LNCaP clone FGC (cell line): ENCODE measurements at regions not wholly inside any gene's neighbourhood (a gene's known extent, or its start where the extent isn't known, plus 50 kb on each side); places are given as distances from the start of the nearest gene placed in this dataset.
A peak's percentile ranks its signal among the peaks of the same experiment; 100 is the strongest.
"Not testable (repeated sequence)": the region's sequence is repeated elsewhere in the genome, so short reads cannot be mapped to it uniquely, and the experiment has no call there.

Experiments
- DNase-seq: peaks from one replicate; pipeline ENCODE4 v3.0.0-alpha.2; 2011; ENCODE audit warnings: low read depth
- H3K4me3 ChIP-seq: 2 replicates; pipeline ENCODE4 v1.5.1; 2011; ENCODE audit warnings: mild to moderate bottlenecking, low read depth, low read length, control low read depth
- TF ChIP-seq, protein P1 (sequence below): IDR thresholded peaks from 2 replicates; pipeline ENCODE4 v1.5.1; 2012; ENCODE audit warnings: mild to moderate bottlenecking; ENCODE audit not compliant: control insufficient read depth, insufficient read depth; ENCODE audit errors: extremely low read depth

DNA sequence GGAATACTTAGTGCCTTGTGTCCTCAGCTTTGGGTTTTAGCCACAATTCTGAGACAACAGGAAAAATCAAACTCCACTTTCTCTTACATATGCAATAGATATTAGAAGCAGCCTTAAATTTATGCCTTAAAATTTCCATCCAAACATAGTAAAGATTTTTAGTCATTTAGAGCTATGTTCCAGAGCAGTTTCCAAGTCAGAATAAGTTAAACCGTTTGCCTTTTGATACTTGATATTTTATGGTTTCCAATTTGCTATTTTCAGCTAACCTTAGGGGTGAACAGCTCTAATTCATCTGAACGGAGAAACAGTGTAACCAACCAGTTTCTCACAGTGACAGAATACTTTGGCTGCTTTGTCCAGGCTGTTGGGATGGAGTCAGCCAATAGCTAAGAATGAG is 125.8 kb upstream of the RXFP1 start:
- no peak overlapping the region for H3K4me3 ChIP-seq
- no peak for DNase-seq
- TF ChIP-seq, protein P1, sequence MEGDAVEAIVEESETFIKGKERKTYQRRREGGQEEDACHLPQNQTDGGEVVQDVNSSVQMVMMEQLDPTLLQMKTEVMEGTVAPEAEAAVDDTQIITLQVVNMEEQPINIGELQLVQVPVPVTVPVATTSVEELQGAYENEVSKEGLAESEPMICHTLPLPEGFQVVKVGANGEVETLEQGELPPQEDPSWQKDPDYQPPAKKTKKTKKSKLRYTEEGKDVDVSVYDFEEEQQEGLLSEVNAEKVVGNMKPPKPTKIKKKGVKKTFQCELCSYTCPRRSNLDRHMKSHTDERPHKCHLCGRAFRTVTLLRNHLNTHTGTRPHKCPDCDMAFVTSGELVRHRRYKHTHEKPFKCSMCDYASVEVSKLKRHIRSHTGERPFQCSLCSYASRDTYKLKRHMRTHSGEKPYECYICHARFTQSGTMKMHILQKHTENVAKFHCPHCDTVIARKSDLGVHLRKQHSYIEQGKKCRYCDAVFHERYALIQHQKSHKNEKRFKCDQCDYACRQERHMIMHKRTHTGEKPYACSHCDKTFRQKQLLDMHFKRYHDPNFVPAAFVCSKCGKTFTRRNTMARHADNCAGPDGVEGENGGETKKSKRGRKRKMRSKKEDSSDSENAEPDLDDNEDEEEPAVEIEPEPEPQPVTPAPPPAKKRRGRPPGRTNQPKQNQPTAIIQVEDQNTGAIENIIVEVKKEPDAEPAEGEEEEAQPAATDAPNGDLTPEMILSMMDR = no peak

DNA sequence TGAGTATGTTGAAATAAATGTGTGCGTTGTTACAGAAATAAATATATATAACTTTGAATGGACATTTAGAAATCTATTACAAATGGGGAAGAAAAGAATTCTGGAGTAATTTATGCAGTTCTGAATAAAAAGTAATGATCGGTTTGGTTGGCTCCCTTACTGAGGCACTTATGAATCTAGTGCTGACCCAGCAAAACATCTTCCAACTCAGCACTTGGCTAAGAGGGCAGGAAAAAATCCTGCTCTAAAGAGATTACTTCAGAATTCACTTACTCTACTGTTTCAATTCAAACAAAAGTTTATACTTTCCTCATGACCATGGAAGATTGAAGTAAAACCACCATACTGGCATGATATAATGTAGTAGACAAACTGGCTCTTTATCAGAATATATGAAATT is 123.9 kb upstream of the RXFP1 start:
- H3K4me3 ChIP-seq = no peak overlapping the region
- TF ChIP-seq, protein P1 = no peak

DNA sequence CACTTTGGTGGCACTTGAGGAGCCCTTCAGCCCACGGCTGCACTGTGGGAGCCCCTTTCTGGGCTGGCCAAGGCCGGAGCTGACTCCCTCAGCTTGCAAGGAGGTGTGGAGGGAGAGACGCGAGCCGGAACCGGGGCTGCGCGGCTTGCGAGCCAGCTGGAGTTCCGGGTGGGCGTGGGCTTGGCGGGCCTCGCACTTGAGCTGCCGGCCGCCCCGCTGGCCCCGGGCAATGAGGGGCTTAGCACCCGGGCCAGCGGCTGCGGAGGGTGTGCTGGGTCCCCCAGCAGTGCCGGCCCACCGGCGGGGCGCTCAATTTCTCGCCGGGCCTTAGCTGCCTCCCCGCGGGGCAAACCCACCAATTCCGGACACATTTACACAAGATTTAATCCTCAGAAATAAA is 113.7 kb upstream of the RXFP1 start:
- DNase-seq, H3K4me3 ChIP-seq: not testable (repeated sequence)

More for the DNA sequence above, 123.9 kb upstream of the RXFP1 start:
- DNase-seq = no peak

DNA sequence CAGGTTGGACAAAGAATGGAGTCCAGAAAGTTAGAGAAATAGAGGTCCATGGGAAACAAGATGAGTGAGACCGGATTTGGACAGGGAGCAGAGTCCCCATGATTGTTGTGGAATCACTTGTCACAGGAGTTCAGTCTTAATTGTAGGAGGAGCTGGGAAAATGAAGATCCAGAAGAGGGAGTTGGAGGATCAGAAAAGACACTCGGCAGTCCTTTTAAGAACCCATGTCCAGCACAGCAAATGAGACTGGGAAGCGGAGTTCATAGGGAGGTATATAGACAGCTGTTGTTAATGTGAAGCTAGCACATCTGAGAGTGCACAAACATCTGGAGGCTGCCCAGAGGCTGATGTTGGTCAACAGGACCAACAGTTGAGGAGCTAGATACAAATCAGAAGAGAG is 111.4 kb upstream of the RXFP1 start:
- TF ChIP-seq, protein P1 = peak; percentile 48
- DNase-seq = peak; percentile 11
- H3K4me3 ChIP-seq = no peak overlapping the region

DNA sequence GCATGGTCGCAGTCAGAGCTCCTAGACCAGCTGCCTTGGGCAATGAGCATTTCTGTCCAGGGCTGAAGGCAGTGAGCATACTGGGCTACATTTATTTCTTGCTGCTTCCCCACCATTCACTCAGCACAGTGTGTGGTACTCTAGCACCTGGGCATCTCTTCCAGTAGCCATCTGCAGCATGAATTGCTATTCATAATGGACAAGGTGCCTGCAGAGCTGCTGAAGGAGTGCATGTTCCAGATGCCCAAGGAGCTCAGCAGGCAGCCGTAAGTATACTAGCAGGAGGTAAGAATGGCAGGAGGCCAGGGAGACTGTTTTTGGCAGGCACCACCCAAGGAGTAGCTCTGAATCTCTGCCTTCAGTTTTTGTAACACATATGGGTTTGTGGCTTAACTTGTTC is 110.4 kb upstream of the RXFP1 start:
- no peak overlapping the region for H3K4me3 ChIP-seq
- DNase-seq = peak; percentile 10
- TF ChIP-seq, protein P1 = no peak

DNA sequence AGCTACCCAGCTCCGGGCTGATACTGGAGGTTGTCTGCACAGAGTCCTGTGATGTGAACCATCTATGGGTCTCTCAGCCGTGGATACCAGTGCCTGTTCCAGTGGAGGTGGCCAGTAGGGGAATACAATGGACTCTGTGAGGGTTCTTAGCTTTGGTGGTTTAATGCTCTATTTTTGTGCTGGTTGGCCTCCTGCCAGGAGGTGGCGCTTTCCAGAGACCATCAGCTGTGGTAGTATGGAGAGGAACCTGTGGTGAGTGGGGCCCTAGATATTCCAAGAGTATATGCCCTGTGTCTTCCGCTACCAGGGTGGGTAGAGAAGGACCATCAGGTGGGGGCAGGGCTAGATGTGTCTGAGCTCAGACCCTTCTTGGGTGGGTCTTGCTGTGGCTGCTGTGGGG is 103.0 kb upstream of the RXFP1 start:
- not testable (repeated sequence) for DNase-seq, H3K4me3 ChIP-seq

DNA sequence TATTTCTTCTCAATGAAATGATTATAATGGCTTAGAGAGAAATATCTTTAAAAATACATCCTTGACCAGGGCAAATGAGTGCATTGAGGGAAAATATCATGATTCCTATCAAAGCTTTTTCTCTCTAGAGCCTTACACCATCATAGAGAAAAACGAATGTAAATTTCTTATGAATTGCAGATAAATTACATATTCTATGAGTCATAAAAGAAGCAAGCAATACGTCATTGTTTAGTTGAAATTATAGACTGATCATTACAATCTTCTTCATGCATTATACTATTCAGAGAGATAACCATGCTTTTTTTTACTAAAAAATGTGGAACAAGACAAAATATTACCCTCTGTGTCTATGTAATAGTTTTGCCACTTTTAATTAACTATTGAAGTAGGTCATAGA is 100.9 kb upstream of the RXFP1 start:
- H3K4me3 ChIP-seq = no peak overlapping the region
- no peak for DNase-seq
- TF ChIP-seq, protein P1 = no peak

DNA sequence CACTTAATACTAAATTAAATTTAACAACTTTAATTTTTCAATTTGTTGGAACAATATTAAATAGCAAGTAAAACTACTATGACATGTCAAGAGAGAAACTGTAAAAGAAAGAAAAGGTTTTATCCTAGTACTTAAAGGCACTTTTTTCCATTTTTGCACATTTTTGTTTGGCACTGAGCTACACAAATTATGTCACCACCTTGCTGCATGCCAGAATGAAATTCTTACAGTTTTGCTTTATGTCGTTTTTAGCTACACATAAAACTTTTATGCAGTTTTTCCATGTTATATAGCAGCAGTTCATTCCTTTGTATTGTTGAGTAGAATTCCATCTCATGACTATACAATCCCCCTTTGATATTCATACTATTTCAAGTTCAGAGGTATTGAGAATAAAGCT is 99.1 kb upstream of the RXFP1 start:
- no peak overlapping the region for H3K4me3 ChIP-seq
- DNase-seq = no peak
- TF ChIP-seq, protein P1 = no peak
